ENCODE measurements at regions not wholly inside any gene's neighbourhood (a gene's known extent, or its start where the extent isn't known, plus 50 kb on each side); places are given as distances from the start of the nearest gene placed in this dataset.

- no peak overlapping the region for H3K9ac ChIP-seq (ENCODE audit: low read length)
- H3K4me3 ChIP-seq (ENCODE audit: low read length) = no peak overlapping the region
- H3K27ac ChIP-seq (ENCODE audit: low read depth, low read length) = no peak overlapping the region
- no peaks in the 10 kb centered on the region for H3K4me1 ChIP-seq (ENCODE audit: control insufficient read depth, insufficient read depth, low read length)
- no peaks in the 10 kb centered on the region for H3K27me3 ChIP-seq (ENCODE audit: control insufficient read depth, insufficient read depth, low read length)
- H3K36me3 ChIP-seq (ENCODE audit: control insufficient read depth, insufficient read depth, low read length) = no peaks in the 10 kb centered on the region
These were observed 1300.8 kb upstream of the TENM3 start for GRCh38 chr4:180942367-180942916.

- no peaks in the 10 kb centered on the region for H3K27me3 ChIP-seq (ENCODE audit: control insufficient read depth, insufficient read depth, low read length)
- H3K27ac ChIP-seq (ENCODE audit: low read depth, low read length) = no peak overlapping the region
- no peaks in the 10 kb centered on the region for H3K36me3 ChIP-seq (ENCODE audit: control insufficient read depth, insufficient read depth, low read length)
- H3K4me1 ChIP-seq (ENCODE audit: control insufficient read depth, insufficient read depth, low read length) = no peaks in the 10 kb centered on the region
- H3K4me3 ChIP-seq (ENCODE audit: low read length) = no peak overlapping the region
- no peak overlapping the region for H3K9ac ChIP-seq (ENCODE audit: low read length)
These were observed 1297.0 kb upstream of the TENM3 start for GRCh38 chr4:180946188-180946587.

- Histone ChIP-seq H3K27ac (ENCODE audit: low read depth, low read length) (no peak overlapping the region), H3K36me3 (ENCODE audit: control insufficient read depth, insufficient read depth, low read length) (no peaks in the 10 kb centered on the region), H3K4me1 (ENCODE audit: control insufficient read depth, insufficient read depth, low read length) (no peaks in the 10 kb centered on the region), H3K9ac (ENCODE audit: low read length) (no peak overlapping the region), H3K27me3 (ENCODE audit: control insufficient read depth, insufficient read depth, low read length) (no peaks in the 10 kb centered on the region), H3K4me3 (ENCODE audit: low read length) (no peak overlapping the region)
These were observed 1295.8 kb upstream of the TENM3 start for GRCh38 chr4:180947425-180947824.

- Histone ChIP-seq H3K27ac (ENCODE audit: low read depth, low read length) (no peak overlapping the region), H3K36me3 (ENCODE audit: control insufficient read depth, insufficient read depth, low read length) (no peaks in the 10 kb centered on the region), H3K4me1 (ENCODE audit: control insufficient read depth, insufficient read depth, low read length) (no peaks in the 10 kb centered on the region), H3K9ac (ENCODE audit: low read length) (no peak overlapping the region), H3K4me3 (ENCODE audit: low read length) (no peak overlapping the region), H3K27me3 (ENCODE audit: control insufficient read depth, insufficient read depth, low read length) (no peaks in the 10 kb centered on the region)
These were observed 1293.6 kb upstream of the TENM3 start for GRCh38 chr4:180949424-180950213.

GRCh38 chr4:180950377-180950776 is 1292.8 kb upstream of the TENM3 start:
- Histone ChIP-seq H3K9ac (ENCODE audit: low read length) (no peak overlapping the region), H3K27me3 (ENCODE audit: control insufficient read depth, insufficient read depth, low read length) (no peaks in the 10 kb centered on the region), H3K27ac (ENCODE audit: low read depth, low read length) (no peak overlapping the region), H3K36me3 (ENCODE audit: control insufficient read depth, insufficient read depth, low read length) (no peaks in the 10 kb centered on the region), H3K4me3 (ENCODE audit: low read length) (no peak overlapping the region), H3K4me1 (ENCODE audit: control insufficient read depth, insufficient read depth, low read length) (no peaks in the 10 kb centered on the region)

GRCh38 chr4:180951312-180951711 is 1291.9 kb upstream of the TENM3 start:
- Histone ChIP-seq H3K4me3 (ENCODE audit: low read length) (no peak overlapping the region), H3K9ac (ENCODE audit: low read length) (no peak overlapping the region), H3K4me1 (ENCODE audit: control insufficient read depth, insufficient read depth, low read length) (no peaks in the 10 kb centered on the region), H3K27ac (ENCODE audit: low read depth, low read length) (no peak overlapping the region), H3K36me3 (ENCODE audit: control insufficient read depth, insufficient read depth, low read length) (no peaks in the 10 kb centered on the region), H3K27me3 (ENCODE audit: control insufficient read depth, insufficient read depth, low read length) (no peaks in the 10 kb centered on the region)

GRCh38 chr4:180953572-180953971 is 1289.6 kb upstream of the TENM3 start:
- Histone ChIP-seq H3K27me3 (ENCODE audit: control insufficient read depth, insufficient read depth, low read length) (no peaks in the 10 kb centered on the region), H3K36me3 (ENCODE audit: control insufficient read depth, insufficient read depth, low read length) (no peaks in the 10 kb centered on the region), H3K27ac (ENCODE audit: low read depth, low read length) (no peak overlapping the region), H3K4me1 (ENCODE audit: control insufficient read depth, insufficient read depth, low read length) (no peaks in the 10 kb centered on the region), H3K9ac (ENCODE audit: low read length) (no peak overlapping the region), H3K4me3 (ENCODE audit: low read length) (no peak overlapping the region)

- Histone ChIP-seq H3K27ac (ENCODE audit: low read depth, low read length) (no peak overlapping the region), H3K4me3 (ENCODE audit: low read length) (no peak overlapping the region), H3K9ac (ENCODE audit: low read length) (no peak overlapping the region), H3K36me3 (ENCODE audit: control insufficient read depth, insufficient read depth, low read length) (no peaks in the 10 kb centered on the region), H3K4me1 (ENCODE audit: control insufficient read depth, insufficient read depth, low read length) (no peaks in the 10 kb centered on the region), H3K27me3 (ENCODE audit: control insufficient read depth, insufficient read depth, low read length) (no peaks in the 10 kb centered on the region)
These were observed 1282.3 kb upstream of the TENM3 start for GRCh38 chr4:180960743-180961401.

- Histone ChIP-seq H3K36me3 (ENCODE audit: control insufficient read depth, insufficient read depth, low read length) (no peaks in the 10 kb centered on the region), H3K27ac (ENCODE audit: low read depth, low read length) (no peak overlapping the region), H3K4me3 (ENCODE audit: low read length) (no peak overlapping the region), H3K4me1 (ENCODE audit: control insufficient read depth, insufficient read depth, low read length) (no peaks in the 10 kb centered on the region), H3K27me3 (ENCODE audit: control insufficient read depth, insufficient read depth, low read length) (no peaks in the 10 kb centered on the region), H3K9ac (ENCODE audit: low read length) (no peak overlapping the region)
These were observed 1280.9 kb upstream of the TENM3 start for GRCh38 chr4:180962268-180962667.

- H3K4me3 ChIP-seq (ENCODE audit: low read length) = no peak overlapping the region
- H3K27me3 ChIP-seq (ENCODE audit: control insufficient read depth, insufficient read depth, low read length) = no peaks in the 10 kb centered on the region
- H3K27ac ChIP-seq (ENCODE audit: low read depth, low read length) = no peak overlapping the region
- H3K4me1 ChIP-seq (ENCODE audit: control insufficient read depth, insufficient read depth, low read length) = no peaks in the 10 kb centered on the region
- no peak overlapping the region for H3K9ac ChIP-seq (ENCODE audit: low read length)
- H3K36me3 ChIP-seq (ENCODE audit: control insufficient read depth, insufficient read depth, low read length) = no peaks in the 10 kb centered on the region
These were observed 1276.9 kb upstream of the TENM3 start for GRCh38 chr4:180966312-180966711.

GRCh38 chr4:180967936-180968335 is 1275.3 kb upstream of the TENM3 start:
- H3K27ac ChIP-seq (ENCODE audit: low read depth, low read length) = no peak overlapping the region
- no peak overlapping the region for H3K4me3 ChIP-seq (ENCODE audit: low read length)
- no peak overlapping the region for H3K9ac ChIP-seq (ENCODE audit: low read length)
- no peaks in the 10 kb centered on the region for H3K36me3 ChIP-seq (ENCODE audit: control insufficient read depth, insufficient read depth, low read length)
- H3K27me3 ChIP-seq (ENCODE audit: control insufficient read depth, insufficient read depth, low read length) = no peaks in the 10 kb centered on the region
- H3K4me1 ChIP-seq (ENCODE audit: control insufficient read depth, insufficient read depth, low read length) = no peaks in the 10 kb centered on the region

GRCh38 chr4:180973894-180974293 is 1269.3 kb upstream of the TENM3 start:
- H3K36me3 ChIP-seq (ENCODE audit: control insufficient read depth, insufficient read depth, low read length) = no peaks in the 10 kb centered on the region
- H3K27me3 ChIP-seq (ENCODE audit: control insufficient read depth, insufficient read depth, low read length) = no peaks in the 10 kb centered on the region
- H3K27ac ChIP-seq (ENCODE audit: low read depth, low read length) = no peak overlapping the region
- H3K4me3 ChIP-seq (ENCODE audit: low read length) = no peak overlapping the region
- no peak overlapping the region for H3K9ac ChIP-seq (ENCODE audit: low read length)
- H3K4me1 ChIP-seq (ENCODE audit: control insufficient read depth, insufficient read depth, low read length) = no peaks in the 10 kb centered on the region

GRCh38 chr4:180990931-180991330 is 1252.3 kb upstream of the TENM3 start:
- no peaks in the 10 kb centered on the region for H3K36me3 ChIP-seq (ENCODE audit: control insufficient read depth, insufficient read depth, low read length)
- H3K27me3 ChIP-seq (ENCODE audit: control insufficient read depth, insufficient read depth, low read length) = no peaks in the 10 kb centered on the region
- no peak overlapping the region for H3K9ac ChIP-seq (ENCODE audit: low read length)
- no peak overlapping the region for H3K4me3 ChIP-seq (ENCODE audit: low read length)
- no peaks in the 10 kb centered on the region for H3K4me1 ChIP-seq (ENCODE audit: control insufficient read depth, insufficient read depth, low read length)
- no peak overlapping the region for H3K27ac ChIP-seq (ENCODE audit: low read depth, low read length)
